PC-3 (cell line): ENCODE measurements at regions not wholly inside any gene's neighbourhood (a gene's known extent, or its start where the extent isn't known, plus 50 kb on each side); places are given as distances from the start of the nearest gene placed in this dataset.

Experiments used
- ATAC-seq: fragments of 200-7000 bp; cut with Tn5 transposase; 2 replicates; pipeline ENCODE4 v1.9.1; 2020; ENCODE audit warnings: mild to moderate bottlenecking, moderate library complexity
- BruUV-seq: library from RNA; stranded (reverse); fragments of 400-500 nt; replicated peaks from 2 replicates; lab custom pipeline; 2021; lab: Mats Ljungman, UMichigan
- CTCF ChIA-PET: fragments of 300-600 bp; sonication (Branson Sonifier 250); formaldehyde crosslinking; loops from one replicate; lab custom pipeline; 2022; ENCODE audit warnings: antibody characterized with exemption; lab: Charles Lee
- POLR2A ChIA-PET: fragments of 300-600 bp; sonication (Branson Sonifier 250); formaldehyde crosslinking; loops from one replicate; lab custom pipeline; 2022; ENCODE audit warnings: antibody characterized with exemption; ENCODE audit not compliant: unreplicated experiment; lab: Charles Lee
- DNase-seq: peaks from one replicate; pipeline ENCODE4 v3.0.0-alpha.2; 2015
- H2AFZ ChIP-seq: fragments of 300-600 bp; sonication (generic); 2 replicates; pipeline ENCODE4 v1.6.0; 2016; ENCODE audit warnings: antibody characterized with exemption, low read length
- H3F3A ChIP-seq: fragments of 300-600 bp; sonication (generic); one replicate; pipeline ENCODE4 v1.6.0; 2017; ENCODE audit warnings: antibody characterized with exemption, low read length, control low read depth, mild to moderate bottlenecking; ENCODE audit not compliant: unreplicated experiment
- H3K27ac ChIP-seq: fragments of 300-600 bp; sonication (generic); 2 replicates; pipeline ENCODE4 v1.5.1; 2016; ENCODE audit warnings: mild to moderate bottlenecking, low read length
- H3K27me3 ChIP-seq: fragments of 300-600 bp; sonication (generic); 2 replicates; pipeline ENCODE4 v1.6.1; 2016; ENCODE audit warnings: low read length, mixed read lengths
- H3K36me3 ChIP-seq: fragments of 300-600 bp; sonication (generic); 2 replicates; pipeline ENCODE4 v1.6.1; 2016; ENCODE audit warnings: low read depth, mixed run types, low read length, mixed read lengths
- H3K4me1 ChIP-seq: fragments of 300-600 bp; sonication (generic); 2 replicates; pipeline ENCODE4 v1.5.1; 2016; ENCODE audit warnings: low read length; ENCODE audit not compliant: insufficient read depth
- H3K4me2 ChIP-seq: fragments of 300-600 bp; sonication (generic); 2 replicates; pipeline ENCODE4 v1.6.0; 2016; ENCODE audit warnings: low read length
- H3K4me3 ChIP-seq: fragments of 300-600 bp; sonication (generic); 2 replicates; pipeline ENCODE4 v1.5.1; 2016; ENCODE audit warnings: mild to moderate bottlenecking, low read length, mixed read lengths
- H3K79me2 ChIP-seq: fragments of 300-600 bp; sonication (generic); 2 replicates; pipeline ENCODE4 v1.6.1; 2017; ENCODE audit warnings: low read length, mixed read lengths
- H3K9ac ChIP-seq: fragments of 300-600 bp; sonication (generic); 2 replicates; pipeline ENCODE4 v1.6.0; 2016; ENCODE audit warnings: mild to moderate bottlenecking, low read length
- H3K9me2 ChIP-seq: fragments of 300-600 bp; sonication (generic); replicated peaks from 2 replicates; pipeline ENCODE4 v1.6.1; 2016; ENCODE audit warnings: mixed run types, low read length, mixed read lengths
- H3K9me3 ChIP-seq: fragments of 300-600 bp; sonication (generic); 2 replicates; pipeline ENCODE4 v1.6.1; 2016; ENCODE audit warnings: low read length, mixed read lengths
- H4K20me1 ChIP-seq: fragments of 300-600 bp; sonication (generic); 2 replicates; pipeline ENCODE4 v1.6.1; 2016; ENCODE audit warnings: low read length, mixed read lengths
- CTCF ChIP-seq: fragments of 300-600 bp; sonication (generic); conservative IDR thresholded peaks from 2 replicates; pipeline ENCODE4 v1.5.1; 2017; ENCODE audit warnings: antibody characterized with exemption, low read depth, mild to moderate bottlenecking, low read length
- EZH2 ChIP-seq: fragments of 300-600 bp; sonication (generic); IDR thresholded peaks from one replicate; pipeline ENCODE4 v1.6.1; 2017; ENCODE audit warnings: antibody characterized with exemption, mild to moderate bottlenecking, low read length; ENCODE audit not compliant: unreplicated experiment
- EZH2phosphoT487 ChIP-seq: fragments of 300-600 bp; sonication (generic); IDR thresholded peaks from 2 replicates; pipeline ENCODE4 v1.6.1; 2018; ENCODE audit warnings: mild to moderate bottlenecking, antibody characterized with exemption, low read length, borderline replicate concordance
- intact Hi-C: fragments of 100-400 bp; cut with micrococcal nuclease; formaldehyde crosslinking; loops from 2 replicates; pipeline ENCODE4 v1.9.0; 2023

GRCh38 chr3:180403156-180403555 lies 198.8 kb upstream of the TTC14 start:
- no TSS peak for BruUV-seq
- ChIA-PET POLR2A (no interaction called here), CTCF (no interaction called here)
- DNase-seq (no peak), ATAC-seq (0 out of 2 replicates have a peak, but pooled peaks have one; percentile 27)
- intact Hi-C loops, result no loop called here
- Histone ChIP-seq H3K4me1 (peaks cover 14% of the 10 kb centered on the region), H3K79me2 (no peaks in the 10 kb centered on the region), H3K36me3 (no peaks in the 10 kb centered on the region), H3K27me3 (no peaks in the 10 kb centered on the region), H3K4me2 (no peak overlapping the region), H3F3A (peaks cover 2% of the 10 kb centered on the region), H3K9me2 (no peaks in the 10 kb centered on the region), H3K9ac (no peak overlapping the region), H3K27ac (no peak overlapping the region), H4K20me1 (no peaks in the 10 kb centered on the region), H3K9me3 (no peaks in the 10 kb centered on the region), H3K4me3 (no peak overlapping the region), H2AFZ (no peak overlapping the region)
- no peak for TF ChIP-seq EZH2phosphoT487
- TF ChIP-seq EZH2, result no peak
- TF ChIP-seq CTCF, result no peak

DNA sequence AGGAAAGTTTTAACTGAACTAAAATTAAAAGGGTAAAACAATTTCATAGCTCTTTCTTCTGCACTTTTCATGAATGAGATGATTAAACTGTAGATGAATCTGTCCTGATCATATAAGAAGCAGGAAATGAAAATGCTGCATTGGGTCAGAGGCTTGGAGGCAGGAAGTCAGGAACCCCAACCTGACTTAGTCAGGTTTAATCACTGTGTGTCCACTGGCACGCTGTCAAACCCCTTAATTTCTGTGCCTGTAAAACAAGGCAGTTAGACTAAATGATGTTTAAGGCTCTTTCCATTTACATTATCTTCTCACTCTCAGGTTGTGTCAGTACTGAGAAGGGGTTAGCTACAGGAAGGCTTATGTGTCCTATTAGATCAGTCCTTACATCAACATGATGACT lies 193.3 kb upstream of the TTC14 start:
- peak; percentile 94 for ATAC-seq
- H3K79me2 ChIP-seq, result no peaks in the 10 kb centered on the region
- H3K9me2 ChIP-seq, result no peaks in the 10 kb centered on the region
- H2AFZ ChIP-seq, result no peak overlapping the region
- TF ChIP-seq EZH2 (no peak), EZH2phosphoT487 (no peak), CTCF (no peak)
- H4K20me1 ChIP-seq, result no peaks in the 10 kb centered on the region
- peak overlapping the region; percentile 75 for H3K4me2 ChIP-seq
- no peaks in the 10 kb centered on the region for H3K9me3 ChIP-seq
- peak overlapping the region; percentile 93 for H3K27ac ChIP-seq
- ChIA-PET CTCF (no interaction called here), POLR2A (no interaction called here)
- peak overlapping the region; percentile 47 for H3K4me3 ChIP-seq
- intact Hi-C loops, result loop anchor here (1.0 to 2.0 kb wide), 4 partner anchors 25 to 156 kb away; no protein-coding TSS in a partner anchor
- peaks cover 11% of the 10 kb centered on the region for H3F3A ChIP-seq
- H3K36me3 ChIP-seq, result no peaks in the 10 kb centered on the region
- no peaks in the 10 kb centered on the region for H3K27me3 ChIP-seq
- peak; percentile 95 for DNase-seq
- BruUV-seq, result no TSS peak
- peaks cover 31% of the 10 kb centered on the region for H3K4me1 ChIP-seq
- H3K9ac ChIP-seq, result peak overlapping the region; percentile 69

- peak; percentile 85 for DNase-seq
- Histone ChIP-seq H3K4me1 (peaks cover 36% of the 10 kb centered on the region), H3K27me3 (no peaks in the 10 kb centered on the region), H3K27ac (peak overlapping the region; percentile 93), H3K4me2 (peak overlapping the region; percentile 75), H3K9ac (peak overlapping the region; percentile 69), H3K4me3 (peak overlapping the region; percentile 37), H3K79me2 (no peaks in the 10 kb centered on the region), H3K36me3 (no peaks in the 10 kb centered on the region), H4K20me1 (no peaks in the 10 kb centered on the region), H2AFZ (no peak overlapping the region), H3K9me3 (no peaks in the 10 kb centered on the region), H3F3A (peaks cover 11% of the 10 kb centered on the region), H3K9me2 (no peaks in the 10 kb centered on the region)
- intact Hi-C loops, result loop anchor here (2.0 kb wide), 3 partner anchors 26 to 156 kb away; no protein-coding TSS in a partner anchor
- BruUV-seq, result no TSS peak
- TF ChIP-seq EZH2 (no peak), EZH2phosphoT487 (no peak), CTCF (no peak)
- POLR2A ChIA-PET, result no interaction called here
- ATAC-seq, result peak; percentile 62
- CTCF ChIA-PET, result interaction anchor here (0.6 kb wide), 1 partner anchor 481 kb away, joined by 3 read pairs; no protein-coding TSS in a partner anchor
These were observed 192.8 kb upstream of the TTC14 start for GRCh38 chr3:180409170-180409569.
